Activated CD8-positive, alpha-beta memory T cell treated with anti-CD3 and anti-CD28 coated beads for 48 hours (primary cell): ENCODE measurements at regions not wholly inside any gene's neighbourhood (a gene's known extent, or its start where the extent isn't known, plus 50 kb on each side); places are given as distances from the start of the nearest gene placed in this dataset.
"Not testable (repeated sequence)": the region's sequence is repeated elsewhere in the genome, so short reads cannot be mapped to it uniquely, and the experiment has no call there.

Experiments
- DNase-seq, 3 experiments: peaks; one replicate each; pipeline ENCODE4 v3.0.0-alpha.2; 2020; ENCODE audit warnings: low read depth in 2 of 3, low spot score in 2 of 3

- DNase-seq: not testable (repeated sequence)
Observed at GRCh38 chrX:1016281-1016680, 196.2 kb downstream of the CRLF2 start.

DNA sequence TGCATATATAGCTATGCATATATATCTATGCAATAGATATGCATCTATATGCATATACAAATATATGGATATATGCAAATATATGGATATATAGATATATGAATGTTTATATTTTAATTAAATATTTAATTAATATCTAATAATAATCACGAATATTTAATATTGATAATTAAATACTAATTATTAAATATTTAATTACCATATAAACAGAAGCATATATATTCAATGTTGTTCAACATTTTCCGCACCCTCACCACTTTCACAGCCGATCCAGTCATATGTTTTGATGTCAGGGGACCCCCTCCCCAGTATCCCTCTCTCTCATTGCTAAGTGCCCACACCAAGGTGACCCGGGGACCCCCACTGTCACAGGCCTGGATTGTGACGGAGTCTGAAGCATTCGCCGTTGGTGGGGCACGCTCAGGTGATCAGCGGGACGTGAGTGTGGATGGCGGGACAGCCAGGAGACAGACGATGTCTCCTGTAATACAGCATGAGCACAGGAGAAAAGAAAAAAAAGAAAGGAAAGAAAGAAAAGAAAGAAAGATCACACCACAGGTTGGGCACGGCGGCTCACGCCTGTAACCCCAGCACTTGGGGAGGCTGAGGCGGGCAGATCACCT lies 199.7 kb downstream of the CRLF2 start:
- DNase-seq: no peak

DNA sequence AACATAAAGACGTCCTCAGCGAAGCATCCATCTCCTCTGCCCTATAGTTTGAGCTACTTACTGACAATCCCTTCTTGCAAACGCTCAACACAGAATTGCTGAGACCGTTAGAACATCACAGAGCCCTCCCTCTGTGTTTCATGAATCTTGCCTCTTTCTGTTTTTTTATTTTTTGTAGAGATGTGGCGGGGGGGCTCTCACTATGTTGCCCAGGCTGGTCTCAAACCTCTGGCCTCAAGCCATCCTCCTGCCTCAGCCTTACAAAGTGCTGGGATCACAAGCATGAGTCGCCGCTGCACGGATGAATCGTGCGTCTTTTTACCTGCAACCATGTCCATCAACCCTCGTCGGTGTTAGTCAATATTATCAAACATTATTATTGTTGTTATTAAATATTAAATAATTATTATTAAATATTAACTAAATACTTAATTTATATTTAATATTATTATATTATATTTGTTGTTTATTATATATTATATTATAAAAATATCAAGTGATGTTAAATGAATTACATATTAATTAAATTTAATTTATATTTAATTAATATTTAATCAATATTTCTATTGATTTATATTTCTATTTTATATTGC lies 200.7 kb downstream of the CRLF2 start:
- no peak for DNase-seq

DNA sequence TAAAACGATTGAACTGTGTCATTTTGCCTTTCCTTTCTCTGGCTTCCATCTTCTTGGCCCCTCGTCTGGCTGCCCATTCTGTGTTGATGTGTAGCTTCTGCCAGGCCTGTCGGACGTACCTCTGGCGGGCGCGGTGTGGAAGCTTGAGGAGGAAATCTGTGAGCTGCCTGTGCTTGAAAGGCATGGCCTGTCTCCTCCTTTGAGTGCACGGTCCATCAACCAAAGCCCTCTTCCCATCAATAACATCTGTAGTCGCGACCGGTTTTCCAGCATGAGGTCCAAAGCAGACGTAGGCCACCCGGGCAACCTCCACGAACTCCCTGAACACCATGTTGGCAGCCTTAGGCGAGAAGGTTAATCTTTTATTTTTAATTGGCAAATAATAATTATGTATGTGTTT lies 202.7 kb downstream of the CRLF2 start:
- no peak for DNase-seq

- no peak for DNase-seq
Observed at GRCh38 chrX:1006156-1006730, 206.2 kb downstream of the CRLF2 start.

- DNase-seq: no peak
Observed at GRCh38 chrX:1002611-1003010, 209.8 kb downstream of the CRLF2 start.

DNA sequence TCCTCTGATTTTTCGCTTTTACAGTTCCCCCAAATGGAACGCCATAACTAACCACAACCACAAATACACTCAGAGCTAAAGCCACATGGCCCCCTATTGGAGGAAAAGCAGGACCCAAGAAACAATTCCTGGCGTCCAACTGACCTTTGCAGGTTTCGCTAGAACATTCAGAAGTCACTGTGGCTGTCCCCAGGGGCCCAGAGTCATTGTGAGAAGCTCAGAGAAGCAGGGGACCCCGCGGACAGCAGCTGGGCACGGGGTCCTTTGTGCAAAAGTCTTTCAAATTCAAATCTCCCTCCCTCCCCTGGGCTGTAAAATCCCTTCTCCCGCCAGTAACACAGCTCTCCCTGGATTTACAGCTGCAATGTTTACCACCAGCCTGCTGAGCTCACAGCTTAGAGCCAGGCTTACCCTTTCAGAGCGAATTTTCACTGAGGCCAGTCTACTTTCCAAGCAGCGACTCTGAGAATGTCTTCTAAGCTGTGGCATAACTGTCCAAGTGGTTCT lies 214.8 kb downstream of the CRLF2 start:
- no peak for DNase-seq

GRCh38 chrX:994780-995179 lies 217.7 kb downstream of the CRLF2 start:
- DNase-seq: no peak

- peak in 2 of 3 experiments; percentile 12 to 48 for DNase-seq
Observed at GRCh38 chrX:989959-990510, 222.4 kb downstream of the CRLF2 start.

DNA sequence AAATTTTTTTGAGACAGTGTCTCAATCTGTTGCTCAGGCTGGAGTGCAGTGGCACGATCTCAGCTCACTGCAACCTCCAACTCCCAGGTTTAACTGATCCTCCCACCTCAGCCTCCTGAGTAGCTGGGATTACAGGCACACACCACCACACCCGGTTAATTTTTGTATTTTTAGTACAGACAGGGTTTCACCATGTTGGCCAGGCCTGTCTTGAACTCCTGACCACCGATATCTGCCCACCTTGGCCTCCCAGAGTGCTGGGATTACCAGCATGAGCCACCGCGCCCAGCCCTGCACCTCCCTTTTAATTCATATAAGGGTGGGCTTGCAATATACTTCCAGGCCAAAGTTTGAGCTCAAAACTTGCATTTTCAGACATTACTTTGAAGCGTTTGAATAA lies 223.9 kb downstream of the CRLF2 start:
- not testable (repeated sequence) for DNase-seq

DNA sequence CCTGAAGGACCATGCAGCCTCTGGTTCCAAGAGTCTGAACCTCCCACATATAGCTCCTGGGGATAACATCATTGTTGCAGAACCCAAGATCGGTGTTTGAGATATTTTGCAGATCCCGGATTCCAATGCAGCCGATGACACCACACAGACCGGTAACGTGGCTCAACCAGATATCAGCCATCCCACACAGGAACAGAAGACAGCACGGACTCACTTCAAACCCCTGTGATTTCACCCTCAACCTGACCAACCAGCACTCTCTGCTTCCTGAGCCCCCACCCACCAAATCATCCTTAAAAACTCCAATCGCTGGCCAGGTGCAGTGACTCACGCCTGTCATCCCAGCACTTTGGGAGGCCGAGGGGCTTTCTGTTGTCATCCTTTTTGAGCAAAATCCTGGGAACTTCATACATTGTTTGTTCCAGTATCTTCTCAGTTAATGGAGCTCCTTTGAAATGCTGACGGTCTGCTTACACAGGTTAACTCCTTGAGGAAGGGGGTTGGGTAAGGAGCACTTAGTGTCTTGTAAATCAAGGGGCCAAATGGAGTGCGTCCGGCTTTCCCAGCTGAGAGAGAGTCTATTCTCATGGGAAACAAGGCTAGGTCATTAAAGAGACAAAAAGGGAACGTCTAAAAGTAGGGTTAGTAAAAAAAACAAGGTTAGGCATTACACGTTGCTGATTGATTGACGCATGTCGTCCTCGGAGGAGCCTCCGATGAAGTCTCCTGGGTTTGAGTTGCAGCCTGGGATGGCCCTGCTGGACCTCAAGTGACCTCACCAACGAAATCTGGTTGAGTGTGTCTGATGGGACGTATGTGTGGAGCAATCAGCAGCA lies 230.4 kb downstream of the CRLF2 start:
- DNase-seq: no peak

DNA sequence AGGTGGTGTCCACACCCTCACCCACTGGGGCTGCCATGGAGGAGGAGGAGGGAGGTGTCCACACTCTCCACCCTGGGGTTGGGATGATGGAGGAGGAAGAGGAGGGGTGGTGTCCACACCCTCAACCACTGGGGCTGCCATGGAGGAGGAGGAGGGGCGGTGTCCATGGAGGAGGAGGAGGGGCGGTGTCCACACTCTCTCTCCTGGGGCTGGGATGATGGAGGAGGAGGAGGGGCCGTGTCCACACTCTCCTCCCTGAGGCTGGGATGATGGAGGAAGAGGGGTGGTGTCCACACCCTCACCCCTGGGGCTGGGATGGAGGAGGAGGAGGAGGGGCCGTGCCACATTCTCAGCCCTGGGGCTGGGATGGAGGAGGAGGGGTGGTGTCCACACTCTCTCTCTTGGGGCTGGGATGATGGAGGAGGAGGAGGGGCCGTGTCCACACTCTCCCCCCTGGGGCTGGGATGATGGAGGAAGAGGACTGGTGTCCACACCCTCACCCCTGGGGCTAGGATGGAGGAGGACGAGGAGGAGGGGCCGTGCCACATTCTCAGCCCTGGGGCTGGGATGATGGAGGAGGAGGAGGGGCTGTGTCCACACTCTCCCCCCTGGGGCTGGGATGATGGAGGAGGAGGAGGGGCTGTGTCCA lies 231.7 kb downstream of the CRLF2 start:
- DNase-seq: no peak

DNA sequence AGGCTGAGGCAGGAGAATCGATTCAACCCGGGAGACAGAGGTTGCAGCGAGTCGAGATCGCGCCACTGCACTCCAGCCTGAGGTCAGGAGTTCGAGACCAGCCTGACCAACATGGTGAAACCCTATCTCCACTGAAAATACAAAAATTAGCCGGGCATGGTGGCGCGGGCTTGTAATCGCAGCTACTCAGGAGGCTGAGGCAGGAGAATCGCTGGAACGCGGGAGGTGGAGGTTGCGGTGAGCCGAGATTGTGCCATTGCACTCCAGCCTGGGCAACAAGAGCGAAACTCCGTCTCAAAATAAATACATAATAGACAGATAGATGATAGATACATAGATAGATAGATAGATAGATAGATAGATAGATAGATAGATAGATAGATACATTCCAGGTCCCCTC lies 233.3 kb downstream of the CRLF2 start:
- not testable (repeated sequence) for DNase-seq

DNA sequence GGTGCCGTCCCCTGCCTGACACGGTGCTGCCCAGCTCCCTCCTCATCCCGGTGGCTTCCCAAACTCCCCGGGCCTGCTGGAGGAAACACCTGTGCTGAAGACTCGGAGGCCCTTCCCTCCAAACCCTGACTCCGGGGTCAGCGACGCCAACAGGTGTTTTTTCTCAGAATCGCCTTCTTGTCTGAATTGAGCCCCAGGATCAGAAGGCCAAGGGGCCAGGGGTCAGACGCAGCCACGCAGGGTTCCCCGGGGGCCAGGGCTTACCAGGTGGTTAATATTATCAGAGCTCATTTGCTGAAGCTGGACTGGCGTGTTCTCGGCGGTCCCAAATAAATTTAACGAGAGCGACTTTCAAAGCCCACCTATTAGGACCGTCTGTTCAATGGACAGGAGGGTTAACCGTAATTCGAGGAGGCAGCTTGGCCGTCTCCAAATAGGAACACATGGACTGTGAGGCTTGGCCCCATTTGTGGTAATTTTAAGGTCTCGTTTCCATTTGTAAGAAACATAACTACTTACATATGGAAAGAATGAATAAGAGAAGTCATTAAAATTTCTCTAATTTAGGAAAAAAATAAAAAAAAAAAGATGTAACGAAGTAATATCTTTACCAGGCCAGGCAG lies 239.3 kb downstream of the CRLF2 start:
- DNase-seq: no peak

- DNase-seq: no peak
Observed at GRCh38 chrX:968148-968965, 244.1 kb downstream of the CRLF2 start.

DNA sequence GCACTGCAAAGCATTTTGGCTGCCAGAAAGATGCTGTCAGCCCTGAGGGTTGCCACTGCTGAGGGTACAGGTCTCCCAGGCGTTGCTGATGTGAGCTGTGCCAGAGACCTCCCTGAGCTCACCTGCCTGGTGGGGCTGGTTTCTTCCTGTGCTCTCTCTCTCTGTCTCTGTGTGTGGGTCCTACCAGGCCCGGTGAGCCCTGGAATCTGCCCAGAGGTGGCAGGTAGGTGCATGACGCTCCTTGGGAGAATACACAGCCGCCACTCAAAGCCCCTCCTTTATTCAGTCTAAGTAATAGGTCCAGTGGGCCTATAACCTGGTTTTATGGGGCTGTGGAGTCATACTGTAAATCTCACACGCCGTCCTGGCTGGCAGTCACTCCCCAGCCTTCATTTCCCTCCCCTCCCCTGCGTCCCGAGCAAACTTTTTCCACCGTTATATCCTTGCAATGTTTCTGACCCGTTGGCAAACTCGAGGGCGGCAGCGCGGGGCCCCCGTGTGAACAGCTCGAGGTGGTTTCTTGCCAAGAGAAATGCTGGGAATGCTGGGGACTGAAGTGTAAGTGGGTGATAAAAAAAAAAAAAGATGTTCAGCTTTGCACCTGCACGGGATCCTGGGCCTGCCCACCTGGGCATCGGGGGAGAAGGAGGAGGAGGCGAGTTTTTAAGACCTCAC lies 245.9 kb downstream of the CRLF2 start:
- DNase-seq: no peak

DNA sequence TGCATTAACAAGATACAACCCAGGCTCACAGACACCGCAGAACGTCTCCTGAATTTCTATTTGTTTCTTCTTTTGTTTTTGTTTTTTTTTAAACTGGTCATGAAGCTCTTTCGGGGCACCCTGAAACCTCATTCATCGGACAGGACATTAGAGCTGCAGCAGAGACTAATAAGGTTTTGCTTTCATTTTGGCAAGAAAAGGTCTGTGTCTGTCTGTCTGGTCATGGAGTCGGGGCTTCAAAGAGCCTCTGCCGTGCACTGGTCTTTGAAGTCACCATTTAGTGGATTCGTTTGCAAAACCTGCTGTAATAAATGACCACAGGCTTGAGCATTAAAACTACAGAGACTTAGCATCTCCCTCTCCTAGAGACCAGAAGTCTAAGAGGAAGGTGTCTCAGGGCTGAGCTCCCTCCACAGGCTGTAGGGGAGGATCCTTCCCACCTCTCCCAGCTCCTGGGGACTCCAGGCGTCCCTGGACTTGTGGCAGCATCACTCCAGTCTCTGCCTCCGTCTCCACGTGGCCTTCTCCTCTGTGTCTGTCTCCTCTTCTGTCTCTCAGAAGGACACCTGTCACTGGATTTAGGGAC lies 247.5 kb downstream of the CRLF2 start:
- no peak for DNase-seq

- no peak for DNase-seq
Observed at GRCh38 chrX:960821-961220, 251.6 kb downstream of the CRLF2 start.

- DNase-seq: no peak
Observed at GRCh38 chrX:959595-959994, 252.9 kb downstream of the CRLF2 start.
